Sigmoid colon (tissue), 6 donors: ENCODE measurements at regions not wholly inside any gene's neighbourhood (a gene's known extent, or its start where the extent isn't known, plus 50 kb on each side); places are given as distances from the start of the nearest gene placed in this dataset.

Experiments used
- DNase-seq: peaks from one replicate; pipeline ENCODE4 v3.0.0-alpha.2; 2019
- H3K27ac ChIP-seq, 4 donors: fragments of 200-600 bp; sonication (generic); one replicate each; pipeline ENCODE4 v1.5.1; 2016 to 2019; ENCODE audit warnings: mild to moderate bottlenecking in 1 of 4
- H3K27me3 ChIP-seq, 3 donors: fragments of 200-600 bp; sonication (generic); one replicate each; pipeline ENCODE4 v1.5.1; 2019; ENCODE audit warnings: mild to moderate bottlenecking in 1 of 3
- H3K36me3 ChIP-seq, 4 donors: fragments of 200-600 bp; sonication (generic); one replicate each; pipeline ENCODE4 v1.5.1; 2016 to 2019
- H3K4me1 ChIP-seq, 4 donors: fragments of 200-600 bp; sonication (generic); one replicate each; pipeline ENCODE4 v1.5.1; 2017 to 2019
- H3K4me3 ChIP-seq, 4 donors: fragments of 200-600 bp; sonication (generic); one replicate each; pipeline ENCODE4 v1.5.1; 2017 to 2019; ENCODE audit warnings: mild to moderate bottlenecking in 2 of 4, moderate library complexity in 1 of 4
- H3K9me3 ChIP-seq, 4 donors: fragments of 200-600 bp in 3 of 4; sonication (generic) in 3 of 4; one replicate each; pipeline versions ENCODE4 v1.5.1 to v1.6.1; 2013 to 2019
- EP300 ChIP-seq, 4 donors: sonication (generic); formaldehyde crosslinking; IDR thresholded peaks; one replicate each; pipeline ENCODE4 v1.6.1; 2017; ENCODE audit warnings: antibody characterized with exemption in 4 of 4
- POLR2A ChIP-seq, 2 donors: fragments of 450-650 bp; IDR thresholded peaks; one replicate each; pipeline ENCODE4 v1.6.1; 2016; ENCODE audit warnings: antibody characterized with exemption in 2 of 2, mild to moderate bottlenecking in 2 of 2, moderate library complexity in 2 of 2
- POLR2AphosphoS5 ChIP-seq, 4 donors: sonication (generic); formaldehyde crosslinking; IDR thresholded peaks; one replicate each; pipeline ENCODE4 v1.6.1; 2017; ENCODE audit warnings: antibody characterized with exemption in 4 of 4
- WGBS, 2 donors: extraction: QIAGEN DNeasy Blood & Tissue Kit; methylation state at CpG; one replicate each; pipeline ENCODE4 v1.1.7; 2013; 5-methylcytosine and 5-hydroxymethylcytosine counted together
- intact Hi-C: fragments of 100-400 bp; cut with DNase I; formaldehyde crosslinking; loops from one replicate; pipeline ENCODE4 v1.15.1; 2023
- TF ChIP-seq, protein P1 (sequence below), 4 experiments: fragments of 450-650 bp in 3 of 4; fragments of 200-600 bp in 1 of 4; IDR thresholded peaks; one replicate each; pipeline ENCODE4 v1.5.1; 2016 to 2019; ENCODE audit warnings: antibody characterized with exemption in 4 of 4, mild to moderate bottlenecking in 3 of 4, moderate library complexity in 2 of 4
- donor health status: healthy with polysubstance abuse.
- donor health status: healthy.

- no peaks in the 10 kb centered on the region for H3K27me3 ChIP-seq
- no peak overlapping the region for H3K27ac ChIP-seq
- H3K9me3 ChIP-seq, result no peaks in the 10 kb centered on the region
- WGBS, 2 donors, result 68 to 84% methylated on average over 3 of the region's 3 CpGs
- TF ChIP-seq POLR2A (IDR thresholded peaks at IDR 0.05) (no peak), EP300 (IDR thresholded peaks at IDR 0.05) (no peak), POLR2AphosphoS5 (IDR thresholded peaks at IDR 0.05) (no peak)
- TF ChIP-seq, protein P1, sequence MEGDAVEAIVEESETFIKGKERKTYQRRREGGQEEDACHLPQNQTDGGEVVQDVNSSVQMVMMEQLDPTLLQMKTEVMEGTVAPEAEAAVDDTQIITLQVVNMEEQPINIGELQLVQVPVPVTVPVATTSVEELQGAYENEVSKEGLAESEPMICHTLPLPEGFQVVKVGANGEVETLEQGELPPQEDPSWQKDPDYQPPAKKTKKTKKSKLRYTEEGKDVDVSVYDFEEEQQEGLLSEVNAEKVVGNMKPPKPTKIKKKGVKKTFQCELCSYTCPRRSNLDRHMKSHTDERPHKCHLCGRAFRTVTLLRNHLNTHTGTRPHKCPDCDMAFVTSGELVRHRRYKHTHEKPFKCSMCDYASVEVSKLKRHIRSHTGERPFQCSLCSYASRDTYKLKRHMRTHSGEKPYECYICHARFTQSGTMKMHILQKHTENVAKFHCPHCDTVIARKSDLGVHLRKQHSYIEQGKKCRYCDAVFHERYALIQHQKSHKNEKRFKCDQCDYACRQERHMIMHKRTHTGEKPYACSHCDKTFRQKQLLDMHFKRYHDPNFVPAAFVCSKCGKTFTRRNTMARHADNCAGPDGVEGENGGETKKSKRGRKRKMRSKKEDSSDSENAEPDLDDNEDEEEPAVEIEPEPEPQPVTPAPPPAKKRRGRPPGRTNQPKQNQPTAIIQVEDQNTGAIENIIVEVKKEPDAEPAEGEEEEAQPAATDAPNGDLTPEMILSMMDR (IDR thresholded peaks at IDR 0.05), result no peak
- intact Hi-C loops, result no loop called here
- no peak overlapping the region for H3K4me3 ChIP-seq
- DNase-seq, result no peak
- H3K36me3 ChIP-seq, result no peaks in the 10 kb centered on the region
- H3K4me1 ChIP-seq, result no peaks in the 10 kb centered on the region
Observed at GRCh38 chr2:81692566-81692965, 1388.0 kb upstream of the LRRTM1 start.

DNA sequence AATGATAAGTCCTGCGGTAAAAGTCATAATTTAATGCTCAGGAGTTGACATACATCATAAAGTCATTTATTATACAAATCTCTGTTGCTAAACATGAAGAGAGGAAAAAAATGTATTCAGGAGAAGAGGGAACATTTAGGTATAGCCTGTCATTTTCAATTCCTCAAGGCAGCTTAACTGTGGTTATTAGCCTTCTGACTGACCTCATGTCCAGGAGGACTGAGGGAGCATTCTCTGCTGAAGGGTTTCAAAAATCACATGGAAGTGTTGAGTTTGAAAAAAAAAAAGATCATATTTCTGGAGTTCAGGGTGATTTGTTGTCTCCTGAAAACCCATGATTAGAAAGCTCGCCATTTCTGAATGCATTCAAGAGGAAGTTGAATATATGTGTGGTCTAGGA is 1371.1 kb upstream of the LRRTM1 start:
- intact Hi-C loops, result no loop called here
- TF ChIP-seq EP300 (IDR thresholded peaks at IDR 0.05), result no peak
- TF ChIP-seq, protein P1 (IDR thresholded peaks at IDR 0.05), result no peak
- TF ChIP-seq POLR2A (IDR thresholded peaks at IDR 0.05), result no peak
- no peak for TF ChIP-seq POLR2AphosphoS5 (IDR thresholded peaks at IDR 0.05)
- WGBS, 2 donors, result 58 to 63% methylated on average over 2 of the region's 2 CpGs
- Histone ChIP-seq H3K27ac (no peak overlapping the region), H3K27me3 (no peaks in the 10 kb centered on the region), H3K36me3 (no peaks in the 10 kb centered on the region), H3K4me1 (no peaks in the 10 kb centered on the region), H3K4me3 (no peak overlapping the region), H3K9me3 (no peaks in the 10 kb centered on the region)
- no peak for DNase-seq

DNA sequence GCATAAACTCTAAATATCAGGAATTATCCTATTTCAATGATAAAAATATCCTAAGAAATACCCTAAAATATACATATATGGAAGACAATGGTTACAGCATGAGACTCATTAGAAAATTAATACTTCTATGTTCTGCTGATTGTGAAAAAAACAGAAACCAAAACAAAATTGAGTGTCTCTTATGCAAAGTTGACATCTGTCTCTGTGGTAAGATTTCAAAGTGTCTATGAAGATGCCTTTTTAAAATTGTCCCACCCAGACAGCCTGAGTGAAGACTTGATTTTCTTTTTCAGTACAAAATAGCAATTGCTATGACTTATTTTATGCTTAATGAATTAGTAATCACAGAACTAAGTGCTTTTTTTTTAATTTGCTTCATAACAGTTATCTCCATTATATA is 1368.4 kb upstream of the LRRTM1 start:
- no peaks in the 10 kb centered on the region for H3K4me1 ChIP-seq
- no peaks in the 10 kb centered on the region for H3K9me3 ChIP-seq
- H3K4me3 ChIP-seq, result no peak overlapping the region
- no peak overlapping the region for H3K27ac ChIP-seq
- no peaks in the 10 kb centered on the region for H3K27me3 ChIP-seq
- intact Hi-C loops, result no loop called here
- TF ChIP-seq, protein P1 (IDR thresholded peaks at IDR 0.05), result no peak
- TF ChIP-seq EP300 (IDR thresholded peaks at IDR 0.05) (no peak), POLR2AphosphoS5 (IDR thresholded peaks at IDR 0.05) (no peak), POLR2A (IDR thresholded peaks at IDR 0.05) (no peak)
- no peaks in the 10 kb centered on the region for H3K36me3 ChIP-seq
- DNase-seq, result no peak

- no peaks in the 10 kb centered on the region for H3K27me3 ChIP-seq
- H3K9me3 ChIP-seq, result no peaks in the 10 kb centered on the region
- H3K36me3 ChIP-seq, result no peaks in the 10 kb centered on the region
- no peak for DNase-seq
- no peak overlapping the region for H3K4me3 ChIP-seq
- H3K4me1 ChIP-seq, result no peaks in the 10 kb centered on the region
- intact Hi-C loops, result no loop called here
- 35 to 60% methylated on average over 5 of the region's 5 CpGs for WGBS, 2 donors
- H3K27ac ChIP-seq, result no peak overlapping the region
- TF ChIP-seq, protein P1 (IDR thresholded peaks at IDR 0.05), result no peak
Observed at GRCh38 chr2:81672516-81672915, 1368.0 kb upstream of the LRRTM1 start.

DNA sequence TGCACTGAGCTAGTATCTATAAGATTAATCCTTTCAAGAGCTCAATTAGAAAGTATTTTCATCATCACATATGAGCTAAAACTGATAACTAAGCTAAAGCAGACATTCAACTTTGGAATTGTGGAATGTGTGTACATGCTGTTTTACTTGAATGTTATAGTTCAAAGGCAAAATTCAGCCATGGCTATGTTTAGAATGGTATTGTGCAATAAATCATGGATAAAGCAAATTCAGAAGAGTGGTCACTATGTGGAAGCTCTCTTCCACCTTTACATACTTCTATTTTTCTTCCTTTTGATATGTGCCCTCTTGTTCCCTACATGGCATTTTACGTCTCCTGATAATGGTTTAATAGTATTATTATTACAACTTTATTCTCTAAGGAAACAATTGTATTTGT is 1366.3 kb upstream of the LRRTM1 start:
- 90 to 91% methylated on average over 1 of the region's 1 CpG for WGBS, 2 donors
- no peak overlapping the region for H3K4me3 ChIP-seq

More for the DNA sequence above, 1366.3 kb upstream of the LRRTM1 start:
- no peak for DNase-seq
- intact Hi-C loops, result no loop called here
- H3K27ac ChIP-seq, result no peak overlapping the region
- TF ChIP-seq POLR2A (IDR thresholded peaks at IDR 0.05), result no peak
- TF ChIP-seq, protein P1 (IDR thresholded peaks at IDR 0.05), result no peak
- no peak for TF ChIP-seq POLR2AphosphoS5 (IDR thresholded peaks at IDR 0.05)
- no peak for TF ChIP-seq EP300 (IDR thresholded peaks at IDR 0.05)
- H3K27me3 ChIP-seq, result no peaks in the 10 kb centered on the region
- no peaks in the 10 kb centered on the region for H3K9me3 ChIP-seq
- H3K36me3 ChIP-seq, result no peaks in the 10 kb centered on the region
- no peaks in the 10 kb centered on the region for H3K4me1 ChIP-seq
